ENCODE measurements at regions not wholly inside any gene's neighbourhood (a gene's known extent, or its start where the extent isn't known, plus 50 kb on each side); places are given as distances from the start of the nearest gene placed in this dataset.
"Not testable (repeated sequence)": the region's sequence is repeated elsewhere in the genome, so short reads cannot be mapped to it uniquely, and the experiment has no call there.

GRCh38 chr3:118488732-118489131, 545.9 kb downstream of the IGSF11 start:
- DNase-seq (ENCODE audit: low read depth, low spot score), result no peak

GRCh38 chr3:118495206-118495605, 539.4 kb downstream of the IGSF11 start:
- no peak for DNase-seq (ENCODE audit: low read depth, low spot score)

- no peak for DNase-seq (ENCODE audit: low read depth, low spot score)
Measured at GRCh38 chr3:118497274-118497673, 537.4 kb downstream of the IGSF11 start.

GRCh38 chr3:118501152-118501551, 533.5 kb downstream of the IGSF11 start:
- no peak for DNase-seq (ENCODE audit: low read depth, low spot score)

GRCh38 chr3:118504906-118505305, 529.7 kb downstream of the IGSF11 start:
- DNase-seq (ENCODE audit: low read depth, low spot score), result no peak

- DNase-seq (ENCODE audit: low read depth, low spot score), result no peak
Measured at GRCh38 chr3:118505784-118506183, 528.9 kb downstream of the IGSF11 start.

- DNase-seq (ENCODE audit: low read depth, low spot score), result no peak
Measured at GRCh38 chr3:118511402-118511801, 523.2 kb downstream of the IGSF11 start.

GRCh38 chr3:118512301-118512700, 522.3 kb downstream of the IGSF11 start:
- DNase-seq (ENCODE audit: low read depth, low spot score), result no peak

- DNase-seq (ENCODE audit: low read depth, low spot score), result no peak
Measured at GRCh38 chr3:118525077-118525476, 509.6 kb downstream of the IGSF11 start.

- no peak for DNase-seq (ENCODE audit: low read depth, low spot score)
Measured at GRCh38 chr3:118526758-118527513, 507.7 kb downstream of the IGSF11 start.

GRCh38 chr3:118527514-118528044, 507.1 kb downstream of the IGSF11 start:
- DNase-seq (ENCODE audit: low read depth, low spot score), result no peak

GRCh38 chr3:118529554-118529953, 505.1 kb downstream of the IGSF11 start:
- no peak for DNase-seq (ENCODE audit: low read depth, low spot score)

GRCh38 chr3:118530350-118530922, 504.2 kb downstream of the IGSF11 start:
- DNase-seq (ENCODE audit: low read depth, low spot score), result no peak

GRCh38 chr3:118530927-118531356, 503.7 kb downstream of the IGSF11 start:
- DNase-seq (ENCODE audit: low read depth, low spot score), result not testable (repeated sequence)

GRCh38 chr3:118531816-118532215, 502.8 kb downstream of the IGSF11 start:
- no peak for DNase-seq (ENCODE audit: low read depth, low spot score)

GRCh38 chr3:118533676-118534075, 501.0 kb downstream of the IGSF11 start:
- no peak for DNase-seq (ENCODE audit: low read depth, low spot score)

GRCh38 chr3:118534519-118534918, 500.1 kb downstream of the IGSF11 start:
- DNase-seq (ENCODE audit: low read depth, low spot score), result no peak

- DNase-seq (ENCODE audit: low read depth, low spot score), result no peak
Measured at GRCh38 chr3:118536764-118537163, 497.9 kb downstream of the IGSF11 start.

- DNase-seq (ENCODE audit: low read depth, low spot score), result no peak
Measured at GRCh38 chr3:118537454-118537853, 497.2 kb downstream of the IGSF11 start.

GRCh38 chr3:118538187-118538586, 496.5 kb downstream of the IGSF11 start:
- DNase-seq (ENCODE audit: low read depth, low spot score), result no peak

- not testable (repeated sequence) for DNase-seq (ENCODE audit: low read depth, low spot score)
Measured at GRCh38 chr3:118539820-118540447, 494.7 kb downstream of the IGSF11 start.

- not testable (repeated sequence) for DNase-seq (ENCODE audit: low read depth, low spot score)
Measured at GRCh38 chr3:118540448-118540821, 494.2 kb downstream of the IGSF11 start.

- DNase-seq (ENCODE audit: low read depth, low spot score), result no peak
Measured at GRCh38 chr3:118540826-118541225, 493.8 kb downstream of the IGSF11 start.

All from brain pericyte (primary cell).